HG02840 (cell line): ENCODE measurements at regions not wholly inside any gene's neighbourhood (a gene's known extent, or its start where the extent isn't known, plus 50 kb on each side); places are given as distances from the start of the nearest gene placed in this dataset.

ENCODE experiments used
- ATAC-seq: cut with Tn5 transposase; IDR thresholded peaks from one replicate; pipeline ENCODE4 v1.9.1; 2021; ENCODE audit warnings: mild to moderate bottlenecking, moderate library complexity, moderate number of reproducible peaks; ENCODE audit not compliant: unreplicated experiment, low FRiP score

- no peak for ATAC-seq
Measured at GRCh38 chr2:150639383-150639782, 151.9 kb upstream of the RND3 start.

- no peak for ATAC-seq
Measured at GRCh38 chr2:150631236-150631821, 143.9 kb upstream of the RND3 start.

GRCh38 chr2:150630587-150631235 is 143.2 kb upstream of the RND3 start:
- no peak for ATAC-seq

- ATAC-seq, result no peak
Measured at GRCh38 chr2:150627526-150627925, 140.1 kb upstream of the RND3 start.

DNA sequence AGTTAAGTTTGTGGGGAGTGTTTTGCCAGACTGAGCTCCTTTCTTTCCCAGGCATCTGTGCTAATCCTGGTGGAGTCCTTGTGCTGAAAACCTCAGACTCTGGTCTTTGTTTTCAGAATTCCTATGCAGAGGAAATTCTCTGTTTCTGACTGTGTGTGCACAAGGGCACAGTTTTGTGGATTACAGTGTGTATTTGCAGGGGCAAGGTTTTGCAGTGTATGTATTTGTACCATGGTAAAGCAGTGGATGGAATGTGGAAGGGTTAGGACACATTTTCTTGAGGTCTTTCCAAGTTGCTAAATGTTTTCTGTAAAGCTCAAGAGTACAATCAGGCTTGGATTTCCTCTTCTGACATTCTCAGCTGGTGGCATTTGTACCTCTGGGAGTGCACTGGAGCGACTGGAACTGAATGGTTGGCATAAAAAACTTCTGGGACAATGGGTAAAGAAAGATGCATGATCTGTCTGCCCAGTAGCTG is 139.5 kb upstream of the RND3 start:
- ATAC-seq, result no peak

DNA sequence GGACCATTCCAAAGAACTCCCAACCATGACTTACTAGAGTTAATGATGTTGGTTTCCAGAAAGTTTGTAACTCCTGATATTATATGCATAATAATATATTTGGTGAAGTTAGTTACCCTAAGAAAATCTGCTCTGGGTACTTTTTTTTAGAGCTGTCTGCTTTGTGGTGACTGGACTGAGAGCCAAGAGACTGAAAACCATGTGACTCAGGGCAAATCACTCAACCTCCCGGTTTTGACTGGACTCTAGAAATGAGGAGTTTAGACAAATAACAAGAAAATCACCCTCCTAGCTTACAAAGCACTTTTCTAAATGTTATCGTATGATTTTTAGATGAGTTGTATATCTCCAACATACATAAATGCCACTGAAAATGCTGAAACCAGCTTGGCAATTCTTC is 138.3 kb upstream of the RND3 start:
- ATAC-seq, result no peak

DNA sequence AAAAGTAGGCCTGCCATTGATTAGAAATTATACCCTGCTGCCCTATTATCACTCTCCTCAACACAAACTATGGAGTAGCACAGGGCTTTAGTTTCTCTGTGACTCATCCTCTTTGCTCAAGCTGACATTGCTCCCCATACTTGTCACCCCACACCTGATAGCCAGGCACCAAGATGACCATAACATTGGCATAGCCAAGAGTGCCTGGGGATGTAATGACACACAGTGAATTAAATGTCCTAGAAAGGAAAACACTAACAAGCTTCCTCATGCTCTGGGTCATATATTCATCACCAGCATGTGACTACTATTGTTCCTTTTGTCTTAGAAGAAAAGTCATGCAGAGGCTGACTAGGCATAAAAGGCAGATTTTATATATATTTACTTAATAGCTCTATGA is 137.8 kb upstream of the RND3 start:
- ATAC-seq, result no peak

DNA sequence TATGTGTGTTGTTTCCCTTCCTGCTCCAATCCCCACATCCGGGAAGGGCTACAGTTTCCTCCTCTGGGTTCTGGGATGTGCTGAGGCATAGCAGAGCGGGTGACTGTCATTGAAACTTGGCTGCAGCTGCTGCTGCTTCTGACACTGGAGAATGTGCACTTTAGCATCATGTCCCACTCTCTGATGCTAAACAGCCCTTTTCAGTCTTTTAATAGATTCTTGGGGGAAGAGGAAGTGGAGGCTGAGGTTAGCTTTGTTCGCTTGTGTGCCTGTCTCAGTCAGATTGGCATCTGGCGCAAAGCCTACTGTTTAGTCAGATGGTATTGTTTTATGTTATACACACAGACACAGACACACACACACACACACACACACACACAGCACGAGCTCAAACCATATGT is 136.5 kb upstream of the RND3 start:
- no peak for ATAC-seq

DNA sequence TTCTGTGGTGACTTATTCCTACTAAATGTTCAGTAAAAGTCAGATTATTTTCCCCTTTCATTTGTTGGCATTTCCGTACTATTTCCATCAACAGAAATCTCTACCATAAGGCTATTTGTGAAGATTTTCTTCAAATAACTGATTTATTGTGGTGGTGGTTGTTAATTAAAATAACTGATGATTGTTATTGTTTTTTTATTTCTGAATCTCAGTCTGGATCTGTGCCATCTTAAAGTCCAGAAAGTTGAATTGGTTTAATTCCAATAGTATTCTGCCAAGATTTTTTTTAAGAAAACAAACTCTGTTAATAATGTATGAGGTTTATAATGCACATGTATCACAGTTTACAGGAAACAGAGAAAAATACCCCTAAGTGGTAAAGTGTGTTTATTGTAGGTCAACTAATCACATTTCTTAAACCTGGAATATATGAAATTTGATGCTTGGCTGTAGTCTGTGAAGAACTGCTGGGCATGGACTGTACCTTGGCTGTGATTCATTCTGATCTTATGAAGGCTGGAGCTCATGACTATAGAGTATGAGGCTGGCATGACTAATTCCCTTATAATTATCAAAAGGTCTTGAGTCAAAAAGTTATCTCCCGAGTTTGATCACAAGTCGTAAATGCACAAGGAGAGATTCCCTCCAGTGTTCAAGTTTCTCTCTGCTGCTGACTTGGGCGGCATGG is 134.2 kb upstream of the RND3 start:
- no peak for ATAC-seq

- no peak for ATAC-seq
Measured at GRCh38 chr2:150620855-150621254, 133.4 kb upstream of the RND3 start.

GRCh38 chr2:150620416-150620815 is 132.9 kb upstream of the RND3 start:
- no peak for ATAC-seq

GRCh38 chr2:150619607-150620330 is 132.3 kb upstream of the RND3 start:
- ATAC-seq, result no peak

DNA sequence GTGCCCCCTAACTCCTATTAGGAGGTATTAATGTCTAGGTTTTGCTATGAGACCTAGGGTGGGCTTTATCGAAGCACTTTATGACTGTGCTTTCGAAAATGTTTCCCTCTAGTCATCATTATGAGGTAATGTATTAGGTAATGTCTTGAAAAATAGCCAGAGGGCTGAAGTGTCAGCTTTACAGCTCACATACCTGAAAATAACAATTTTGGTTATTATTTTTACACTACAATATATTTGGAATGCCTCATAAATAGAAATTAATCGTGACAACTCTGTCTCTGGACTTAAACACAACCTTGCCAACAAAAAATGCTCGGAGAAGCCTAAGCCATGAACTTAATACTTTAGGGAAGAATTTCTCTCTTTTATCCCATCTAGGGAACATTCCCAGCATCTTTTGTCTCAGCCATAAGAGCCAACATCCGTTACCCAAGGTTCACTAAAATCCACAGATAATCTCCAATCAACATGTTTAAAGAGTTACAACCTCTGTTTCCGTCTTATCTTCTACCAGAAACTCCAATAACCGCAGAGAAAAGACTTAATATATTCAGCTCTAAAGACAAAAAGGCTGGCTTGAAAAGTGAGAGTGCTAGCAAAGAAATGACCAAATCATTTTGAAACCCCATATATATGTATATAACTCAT is 130.9 kb upstream of the RND3 start:
- no peak for ATAC-seq

DNA sequence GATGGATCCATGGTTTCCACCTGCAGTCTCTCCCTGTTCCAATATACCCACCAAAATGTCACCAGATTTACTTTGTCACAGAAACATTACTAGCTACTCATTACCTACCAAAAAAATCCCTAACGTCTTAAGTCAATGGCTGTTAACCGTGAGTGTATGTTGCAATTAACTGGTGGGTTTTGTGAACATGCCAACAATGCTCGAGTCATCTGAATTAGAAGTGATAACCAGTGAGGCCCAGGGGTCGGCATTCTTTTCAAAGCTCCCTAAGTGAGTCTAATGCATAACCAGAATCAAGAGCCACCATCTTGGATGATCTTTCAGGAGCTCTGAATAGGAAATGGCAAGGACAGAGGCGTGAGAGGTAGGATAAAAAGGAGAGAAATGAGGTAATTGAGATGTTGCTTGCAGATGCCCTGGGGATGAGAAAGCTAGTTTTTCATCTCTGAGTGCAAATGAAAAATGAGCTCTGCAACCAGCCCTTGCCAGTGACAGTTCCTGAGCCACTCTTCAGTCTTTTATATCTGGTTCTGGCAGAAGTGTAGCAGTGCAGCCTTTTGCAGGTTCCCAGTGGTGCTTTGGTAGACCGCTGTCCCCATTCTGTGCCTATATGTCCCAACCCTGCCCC is 130.0 kb upstream of the RND3 start:
- no peak for ATAC-seq

DNA sequence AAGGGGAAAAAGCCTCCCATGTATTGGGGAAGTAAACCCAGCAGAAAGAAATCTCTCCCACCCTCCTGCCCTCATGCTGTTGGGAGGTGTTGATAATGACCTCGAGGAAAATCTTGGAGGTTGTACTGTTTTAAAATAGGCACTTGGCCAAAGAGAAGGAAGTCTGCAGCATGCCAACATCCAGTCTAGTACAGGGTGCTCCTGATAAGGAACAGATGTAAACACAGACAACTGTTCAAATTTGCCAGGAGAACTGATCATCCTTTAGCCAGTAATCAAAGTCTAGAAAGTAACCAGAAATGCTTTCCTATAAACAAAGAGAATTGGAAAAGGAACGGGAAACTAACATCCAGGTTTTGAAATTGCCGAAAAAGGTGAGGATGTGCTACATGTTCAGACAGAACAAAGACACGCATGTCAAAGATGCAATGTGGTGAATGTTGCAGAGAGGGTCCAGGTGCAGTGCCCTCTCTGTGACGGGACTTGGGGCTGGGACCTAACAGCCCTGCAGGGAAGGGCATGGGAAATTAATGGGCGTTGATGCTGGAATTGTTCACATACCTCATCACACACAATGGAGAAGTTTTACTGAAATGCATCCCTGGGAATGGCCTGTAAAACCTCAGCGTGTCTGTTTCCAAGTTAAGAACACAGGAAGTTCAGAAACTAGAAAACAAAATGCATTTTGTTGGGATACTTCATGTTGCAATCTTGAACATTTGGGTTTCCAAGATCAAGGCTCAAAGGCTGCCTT is 125.7 kb upstream of the RND3 start:
- ATAC-seq, result no peak

DNA sequence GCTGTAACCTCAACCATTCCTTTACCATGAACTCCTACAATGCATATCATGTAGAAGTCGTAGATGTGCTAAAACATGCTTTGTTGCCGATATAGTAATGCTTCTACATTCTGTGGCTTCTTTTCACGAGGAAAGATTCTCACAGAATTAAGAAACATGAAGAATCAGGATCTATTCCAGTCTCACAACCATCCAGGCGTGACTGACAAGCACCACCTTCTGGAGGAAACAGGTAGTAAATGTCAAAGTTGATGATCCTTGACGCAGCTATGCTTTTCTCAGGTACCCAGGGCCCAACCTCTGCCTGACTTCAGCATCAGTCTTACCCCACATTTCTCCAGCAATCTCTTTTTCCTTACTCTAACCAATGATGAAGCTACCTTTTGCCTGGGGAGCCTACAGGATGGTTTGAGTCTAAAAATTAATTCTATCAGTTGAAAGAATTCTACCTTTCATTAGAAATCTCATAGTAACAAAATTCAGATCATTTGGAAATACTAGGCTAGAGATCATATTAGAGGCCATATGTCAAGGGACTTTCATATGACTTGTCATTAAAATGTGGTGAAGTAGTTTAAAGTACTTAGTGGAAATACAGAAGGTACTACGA is 123.3 kb upstream of the RND3 start:
- ATAC-seq, result no peak

GRCh38 chr2:150609831-150610582 is 122.5 kb upstream of the RND3 start:
- ATAC-seq, result no peak

GRCh38 chr2:150608341-150608740 is 120.9 kb upstream of the RND3 start:
- no peak for ATAC-seq
